ENCODE measurements at regions not wholly inside any gene's neighbourhood (a gene's known extent, or its start where the extent isn't known, plus 50 kb on each side); places are given as distances from the start of the nearest gene placed in this dataset.

- no peaks in the 10 kb centered on the region for H3K79me1 ChIP-seq (ENCODE audit: low read depth, low read length)
- H3K18ac ChIP-seq (ENCODE audit: low read length) = no peak overlapping the region
- no peaks in the 10 kb centered on the region for H3K27me3 ChIP-seq (ENCODE audit: control insufficient read depth in 3 of 3, insufficient read depth in 3 of 3, low read depth in 1 of 3, low read length in 3 of 3)
- H3K36me3 ChIP-seq (replicated peaks in 1 of 2; ENCODE audit: control insufficient read depth in 2 of 2, insufficient read depth in 2 of 2, low read length in 2 of 2) = no peaks in the 10 kb centered on the region
- no peak for DNase-seq (ENCODE audit: low spot score)
- no peak overlapping the region for H2AK5ac ChIP-seq (ENCODE audit: low read depth, low read length)
- H3K9ac ChIP-seq (ENCODE audit: low read depth, low read length, poor library complexity) = no peak overlapping the region
- H4K8ac ChIP-seq (ENCODE audit: low read depth, low read length) = no peak overlapping the region
- no peak overlapping the region for H3K27ac ChIP-seq (replicated peaks; ENCODE audit: low read length)
- no peak overlapping the region for H2AFZ ChIP-seq (ENCODE audit: low read length)
- H3K23ac ChIP-seq (ENCODE audit: low read depth, low read length, poor library complexity) = no peak overlapping the region
- no peak overlapping the region for H2BK120ac ChIP-seq (ENCODE audit: low read depth, low read length)
- H3K14ac ChIP-seq (ENCODE audit: low read length) = no peak overlapping the region
- WGBS, 2 donors (ENCODE audit: extremely low coverage in 2 of 2, insufficient read length in 2 of 2, insufficient replicate concordance in 1 of 2) = no CpG with 5 or more reads among the region's 2 CpGs
- no peak overlapping the region for H4K91ac ChIP-seq (ENCODE audit: low read depth, low read length, poor library complexity)
- no peak overlapping the region for H3K4ac ChIP-seq (ENCODE audit: low read length)
- no peaks in the 10 kb centered on the region for H3K9me3 ChIP-seq (replicated peaks in 1 of 2; ENCODE audit: control insufficient read depth in 2 of 2, insufficient read depth in 1 of 2, low read depth in 1 of 2, low read length in 2 of 2)
- H2BK5ac ChIP-seq (ENCODE audit: low read length) = no peak overlapping the region
- H3K4me3 ChIP-seq (ENCODE audit: low read length in 2 of 2) = no peak overlapping the region
- no peak overlapping the region for H2BK12ac ChIP-seq (ENCODE audit: low read length)
- no peak overlapping the region for H3K4me2 ChIP-seq (ENCODE audit: insufficient read depth, low read length, poor library complexity, severe bottlenecking)
- H2BK15ac ChIP-seq (ENCODE audit: low read length) = no peak overlapping the region
- no peaks in the 10 kb centered on the region for H3K4me1 ChIP-seq (ENCODE audit: control insufficient read depth in 2 of 2, insufficient read depth in 1 of 2, low read depth in 1 of 2, low read length in 2 of 2)
These were observed 61.2 kb upstream of the AKIRIN2 start for GRCh38 chr6:87763276-87763675.

- Histone ChIP-seq H4K91ac (ENCODE audit: low read depth, low read length, poor library complexity) (no peak overlapping the region), H3K27me3 (ENCODE audit: control insufficient read depth in 3 of 3, insufficient read depth in 3 of 3, low read depth in 1 of 3, low read length in 3 of 3) (no peaks in the 10 kb centered on the region), H3K9ac (ENCODE audit: low read depth, low read length, poor library complexity) (no peak overlapping the region), H3K23ac (ENCODE audit: low read depth, low read length, poor library complexity) (no peak overlapping the region), H3K36me3 (replicated peaks in 1 of 2; ENCODE audit: control insufficient read depth in 2 of 2, insufficient read depth in 2 of 2, low read length in 2 of 2) (no peaks in the 10 kb centered on the region), H3K79me1 (ENCODE audit: low read depth, low read length) (no peaks in the 10 kb centered on the region), H4K8ac (ENCODE audit: low read depth, low read length) (no peak overlapping the region), H3K27ac (replicated peaks; ENCODE audit: low read length) (no peak overlapping the region), H2BK5ac (ENCODE audit: low read length) (no peak overlapping the region), H2BK15ac (ENCODE audit: low read length) (no peak overlapping the region), H3K9me3 (replicated peaks in 1 of 2; ENCODE audit: control insufficient read depth in 2 of 2, insufficient read depth in 1 of 2, low read depth in 1 of 2, low read length in 2 of 2) (no peaks in the 10 kb centered on the region), H2BK120ac (ENCODE audit: low read depth, low read length) (no peak overlapping the region), H3K18ac (ENCODE audit: low read length) (no peak overlapping the region), H3K14ac (ENCODE audit: low read length) (no peak overlapping the region), H3K4me2 (ENCODE audit: insufficient read depth, low read length, poor library complexity, severe bottlenecking) (no peak overlapping the region), H3K4ac (ENCODE audit: low read length) (no peak overlapping the region), H3K4me1 (ENCODE audit: control insufficient read depth in 2 of 2, insufficient read depth in 1 of 2, low read depth in 1 of 2, low read length in 2 of 2) (no peaks in the 10 kb centered on the region), H2AFZ (ENCODE audit: low read length) (no peak overlapping the region), H3K4me3 (ENCODE audit: low read length in 2 of 2) (no peak overlapping the region), H2BK12ac (ENCODE audit: low read length) (no peak overlapping the region), H2AK5ac (ENCODE audit: low read depth, low read length) (no peak overlapping the region)
- no peak for DNase-seq (ENCODE audit: low spot score)
- no CpG with 5 or more reads among the region's 3 CpGs for WGBS, 2 donors (ENCODE audit: extremely low coverage in 2 of 2, insufficient read length in 2 of 2, insufficient replicate concordance in 1 of 2)
These were observed 60.1 kb upstream of the AKIRIN2 start for GRCh38 chr6:87762116-87762515.

GRCh38 chr6:87757792-87758191 lies 55.8 kb upstream of the AKIRIN2 start:
- H3K4me2 ChIP-seq (ENCODE audit: insufficient read depth, low read length, poor library complexity, severe bottlenecking) = no peak overlapping the region
- H3K36me3 ChIP-seq (replicated peaks in 1 of 2; ENCODE audit: control insufficient read depth in 2 of 2, insufficient read depth in 2 of 2, low read length in 2 of 2) = no peaks in the 10 kb centered on the region
- no peak overlapping the region for H4K8ac ChIP-seq (ENCODE audit: low read depth, low read length)
- no peak overlapping the region for H2BK12ac ChIP-seq (ENCODE audit: low read length)
- no peak overlapping the region for H2BK15ac ChIP-seq (ENCODE audit: low read length)
- H4K91ac ChIP-seq (ENCODE audit: low read depth, low read length, poor library complexity) = no peak overlapping the region
- no peaks in the 10 kb centered on the region for H3K27me3 ChIP-seq (ENCODE audit: control insufficient read depth in 3 of 3, insufficient read depth in 3 of 3, low read depth in 1 of 3, low read length in 3 of 3)
- H2BK5ac ChIP-seq (ENCODE audit: low read length) = no peak overlapping the region
- no peaks in the 10 kb centered on the region for H3K9me3 ChIP-seq (replicated peaks in 1 of 2; ENCODE audit: control insufficient read depth in 2 of 2, insufficient read depth in 1 of 2, low read depth in 1 of 2, low read length in 2 of 2)
- no peak overlapping the region for H2AK5ac ChIP-seq (ENCODE audit: low read depth, low read length)
- H3K4ac ChIP-seq (ENCODE audit: low read length) = no peak overlapping the region
- no peak overlapping the region for H3K18ac ChIP-seq (ENCODE audit: low read length)
- no CpG with 5 or more reads among the region's 3 CpGs for WGBS, 2 donors (ENCODE audit: extremely low coverage in 2 of 2, insufficient read length in 2 of 2, insufficient replicate concordance in 1 of 2)
- H3K4me1 ChIP-seq (ENCODE audit: control insufficient read depth in 2 of 2, insufficient read depth in 1 of 2, low read depth in 1 of 2, low read length in 2 of 2) = peaks cover 0 to 3% of the 10 kb centered on the region in 2 donors
- H3K23ac ChIP-seq (ENCODE audit: low read depth, low read length, poor library complexity) = no peak overlapping the region
- H2BK120ac ChIP-seq (ENCODE audit: low read depth, low read length) = no peak overlapping the region
- no peak overlapping the region for H3K27ac ChIP-seq (replicated peaks; ENCODE audit: low read length)
- H3K14ac ChIP-seq (ENCODE audit: low read length) = no peak overlapping the region
- no peak overlapping the region for H2AFZ ChIP-seq (ENCODE audit: low read length)
- no peaks in the 10 kb centered on the region for H3K79me1 ChIP-seq (ENCODE audit: low read depth, low read length)
- no peak overlapping the region for H3K9ac ChIP-seq (ENCODE audit: low read depth, low read length, poor library complexity)
- DNase-seq (ENCODE audit: low spot score) = no peak
- H3K4me3 ChIP-seq (ENCODE audit: low read length in 2 of 2) = no peak overlapping the region

- Histone ChIP-seq H2BK120ac (ENCODE audit: low read depth, low read length) (no peak overlapping the region), H2BK5ac (ENCODE audit: low read length) (no peak overlapping the region), H3K18ac (ENCODE audit: low read length) (no peak overlapping the region), H3K23ac (ENCODE audit: low read depth, low read length, poor library complexity) (no peak overlapping the region), H3K4ac (ENCODE audit: low read length) (no peak overlapping the region), H2BK12ac (ENCODE audit: low read length) (no peak overlapping the region), H4K8ac (ENCODE audit: low read depth, low read length) (no peak overlapping the region), H2AFZ (ENCODE audit: low read length) (no peak overlapping the region), H2AK5ac (ENCODE audit: low read depth, low read length) (no peak overlapping the region), H3K36me3 (replicated peaks in 1 of 2; ENCODE audit: control insufficient read depth in 2 of 2, insufficient read depth in 2 of 2, low read length in 2 of 2) (no peaks in the 10 kb centered on the region), H4K91ac (ENCODE audit: low read depth, low read length, poor library complexity) (no peak overlapping the region), H3K9me3 (replicated peaks in 1 of 2; ENCODE audit: control insufficient read depth in 2 of 2, insufficient read depth in 1 of 2, low read depth in 1 of 2, low read length in 2 of 2) (no peaks in the 10 kb centered on the region), H3K9ac (ENCODE audit: low read depth, low read length, poor library complexity) (no peak overlapping the region), H3K27me3 (ENCODE audit: control insufficient read depth in 3 of 3, insufficient read depth in 3 of 3, low read depth in 1 of 3, low read length in 3 of 3) (no peaks in the 10 kb centered on the region), H3K79me1 (ENCODE audit: low read depth, low read length) (no peaks in the 10 kb centered on the region), H2BK15ac (ENCODE audit: low read length) (no peak overlapping the region), H3K14ac (ENCODE audit: low read length) (no peak overlapping the region), H3K4me3 (ENCODE audit: low read length in 2 of 2) (no peak overlapping the region), H3K4me2 (ENCODE audit: insufficient read depth, low read length, poor library complexity, severe bottlenecking) (no peak overlapping the region), H3K27ac (replicated peaks; ENCODE audit: low read length) (no peak overlapping the region), H3K4me1 (ENCODE audit: control insufficient read depth in 2 of 2, insufficient read depth in 1 of 2, low read depth in 1 of 2, low read length in 2 of 2) (peaks cover 0 to 3% of the 10 kb centered on the region in 2 donors)
- no CpG with 5 or more reads among the region's 2 CpGs for WGBS, 2 donors (ENCODE audit: extremely low coverage in 2 of 2, insufficient read length in 2 of 2, insufficient replicate concordance in 1 of 2)
- no peak for DNase-seq (ENCODE audit: low spot score)
These were observed 54.8 kb upstream of the AKIRIN2 start for GRCh38 chr6:87756858-87757257.

Data from neuronal stem cell (in vitro differentiated cells).